ENCODE measurements at regions not wholly inside any gene's neighbourhood (a gene's known extent, or its start where the extent isn't known, plus 50 kb on each side); places are given as distances from the start of the nearest gene placed in this dataset.

DNA sequence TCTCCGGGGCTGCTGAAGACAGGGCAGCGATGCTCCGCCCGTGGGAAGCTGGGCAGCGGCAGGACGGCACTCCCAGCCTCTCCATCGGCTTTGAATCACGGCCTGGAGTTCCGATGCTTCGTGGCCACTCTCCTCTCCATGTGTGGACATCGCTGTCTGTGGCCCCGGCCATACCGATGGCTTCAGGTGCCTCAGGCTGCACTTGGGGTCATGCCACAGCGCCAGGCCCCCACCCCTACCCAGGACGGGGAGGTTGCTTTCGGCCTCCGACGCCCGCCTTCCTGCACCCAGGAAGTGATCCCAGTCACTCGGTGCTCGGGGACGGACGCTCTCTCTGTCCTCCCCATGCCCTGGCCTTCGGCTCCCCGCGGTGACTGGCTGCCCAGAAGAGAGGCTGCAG, 180.7 kb downstream of the BANP start:
- no peaks in the 10 kb centered on the region for H3K9me3 Mint-ChIP-seq
- no peaks in the 10 kb centered on the region for H3F3A ChIP-seq (replicated peaks; ENCODE audit: low read depth)
- DNase-seq (ENCODE audit: low spot score) (no peak), ATAC-seq (no peak)
- no peak overlapping the region for H3K4me3 Mint-ChIP-seq
- TF ChIP-seq NANOG (IDR thresholded peaks at IDR 0.05; ENCODE audit: borderline replicate concordance) = no peak
- no peak for TF ChIP-seq EZH2phosphoT487 (IDR thresholded peaks at IDR 0.05; ENCODE audit: unreplicated experiment)
- TF ChIP-seq, protein P1, sequence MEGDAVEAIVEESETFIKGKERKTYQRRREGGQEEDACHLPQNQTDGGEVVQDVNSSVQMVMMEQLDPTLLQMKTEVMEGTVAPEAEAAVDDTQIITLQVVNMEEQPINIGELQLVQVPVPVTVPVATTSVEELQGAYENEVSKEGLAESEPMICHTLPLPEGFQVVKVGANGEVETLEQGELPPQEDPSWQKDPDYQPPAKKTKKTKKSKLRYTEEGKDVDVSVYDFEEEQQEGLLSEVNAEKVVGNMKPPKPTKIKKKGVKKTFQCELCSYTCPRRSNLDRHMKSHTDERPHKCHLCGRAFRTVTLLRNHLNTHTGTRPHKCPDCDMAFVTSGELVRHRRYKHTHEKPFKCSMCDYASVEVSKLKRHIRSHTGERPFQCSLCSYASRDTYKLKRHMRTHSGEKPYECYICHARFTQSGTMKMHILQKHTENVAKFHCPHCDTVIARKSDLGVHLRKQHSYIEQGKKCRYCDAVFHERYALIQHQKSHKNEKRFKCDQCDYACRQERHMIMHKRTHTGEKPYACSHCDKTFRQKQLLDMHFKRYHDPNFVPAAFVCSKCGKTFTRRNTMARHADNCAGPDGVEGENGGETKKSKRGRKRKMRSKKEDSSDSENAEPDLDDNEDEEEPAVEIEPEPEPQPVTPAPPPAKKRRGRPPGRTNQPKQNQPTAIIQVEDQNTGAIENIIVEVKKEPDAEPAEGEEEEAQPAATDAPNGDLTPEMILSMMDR (conservative IDR thresholded peaks at IDR 0.05; ENCODE audit: low read depth in 2 of 2) = no peak
- no peak for TF ChIP-seq ZNF331 (CRISPR knock-in tag; IDR thresholded peaks at IDR 0.05; ENCODE audit: low read depth)
- TF ChIP-seq POLR2AphosphoS5 (IDR thresholded peaks at IDR 0.05; ENCODE audit: low read depth) = no peak
- TF ChIP-seq, protein P2, sequence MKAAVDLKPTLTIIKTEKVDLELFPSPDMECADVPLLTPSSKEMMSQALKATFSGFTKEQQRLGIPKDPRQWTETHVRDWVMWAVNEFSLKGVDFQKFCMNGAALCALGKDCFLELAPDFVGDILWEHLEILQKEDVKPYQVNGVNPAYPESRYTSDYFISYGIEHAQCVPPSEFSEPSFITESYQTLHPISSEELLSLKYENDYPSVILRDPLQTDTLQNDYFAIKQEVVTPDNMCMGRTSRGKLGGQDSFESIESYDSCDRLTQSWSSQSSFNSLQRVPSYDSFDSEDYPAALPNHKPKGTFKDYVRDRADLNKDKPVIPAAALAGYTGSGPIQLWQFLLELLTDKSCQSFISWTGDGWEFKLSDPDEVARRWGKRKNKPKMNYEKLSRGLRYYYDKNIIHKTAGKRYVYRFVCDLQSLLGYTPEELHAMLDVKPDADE (IDR thresholded peaks at IDR 0.05) = no peak
- TF ChIP-seq JUNB (IDR thresholded peaks at IDR 0.05; ENCODE audit: unreplicated experiment) = no peak
- no peak for TF ChIP-seq STAT1 (IDR thresholded peaks at IDR 0.05; ENCODE audit: unreplicated experiment)
- TF ChIP-seq, protein P3, sequence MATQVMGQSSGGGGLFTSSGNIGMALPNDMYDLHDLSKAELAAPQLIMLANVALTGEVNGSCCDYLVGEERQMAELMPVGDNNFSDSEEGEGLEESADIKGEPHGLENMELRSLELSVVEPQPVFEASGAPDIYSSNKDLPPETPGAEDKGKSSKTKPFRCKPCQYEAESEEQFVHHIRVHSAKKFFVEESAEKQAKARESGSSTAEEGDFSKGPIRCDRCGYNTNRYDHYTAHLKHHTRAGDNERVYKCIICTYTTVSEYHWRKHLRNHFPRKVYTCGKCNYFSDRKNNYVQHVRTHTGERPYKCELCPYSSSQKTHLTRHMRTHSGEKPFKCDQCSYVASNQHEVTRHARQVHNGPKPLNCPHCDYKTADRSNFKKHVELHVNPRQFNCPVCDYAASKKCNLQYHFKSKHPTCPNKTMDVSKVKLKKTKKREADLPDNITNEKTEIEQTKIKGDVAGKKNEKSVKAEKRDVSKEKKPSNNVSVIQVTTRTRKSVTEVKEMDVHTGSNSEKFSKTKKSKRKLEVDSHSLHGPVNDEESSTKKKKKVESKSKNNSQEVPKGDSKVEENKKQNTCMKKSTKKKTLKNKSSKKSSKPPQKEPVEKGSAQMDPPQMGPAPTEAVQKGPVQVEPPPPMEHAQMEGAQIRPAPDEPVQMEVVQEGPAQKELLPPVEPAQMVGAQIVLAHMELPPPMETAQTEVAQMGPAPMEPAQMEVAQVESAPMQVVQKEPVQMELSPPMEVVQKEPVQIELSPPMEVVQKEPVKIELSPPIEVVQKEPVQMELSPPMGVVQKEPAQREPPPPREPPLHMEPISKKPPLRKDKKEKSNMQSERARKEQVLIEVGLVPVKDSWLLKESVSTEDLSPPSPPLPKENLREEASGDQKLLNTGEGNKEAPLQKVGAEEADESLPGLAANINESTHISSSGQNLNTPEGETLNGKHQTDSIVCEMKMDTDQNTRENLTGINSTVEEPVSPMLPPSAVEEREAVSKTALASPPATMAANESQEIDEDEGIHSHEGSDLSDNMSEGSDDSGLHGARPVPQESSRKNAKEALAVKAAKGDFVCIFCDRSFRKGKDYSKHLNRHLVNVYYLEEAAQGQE (IDR thresholded peaks at IDR 0.05; ENCODE audit: unreplicated experiment) = no peak
- no peak for TF ChIP-seq ZNF114 (CRISPR knock-in tag; IDR thresholded peaks at IDR 0.05)
- TF ChIP-seq EZH2 (IDR thresholded peaks at IDR 0.05; ENCODE audit: low read depth, unreplicated experiment) = no peak
- no peak for TF ChIP-seq CREB1 (CRISPR knock-in tag; IDR thresholded peaks at IDR 0.05; ENCODE audit: low read depth)
- TF ChIP-seq, protein P4, sequence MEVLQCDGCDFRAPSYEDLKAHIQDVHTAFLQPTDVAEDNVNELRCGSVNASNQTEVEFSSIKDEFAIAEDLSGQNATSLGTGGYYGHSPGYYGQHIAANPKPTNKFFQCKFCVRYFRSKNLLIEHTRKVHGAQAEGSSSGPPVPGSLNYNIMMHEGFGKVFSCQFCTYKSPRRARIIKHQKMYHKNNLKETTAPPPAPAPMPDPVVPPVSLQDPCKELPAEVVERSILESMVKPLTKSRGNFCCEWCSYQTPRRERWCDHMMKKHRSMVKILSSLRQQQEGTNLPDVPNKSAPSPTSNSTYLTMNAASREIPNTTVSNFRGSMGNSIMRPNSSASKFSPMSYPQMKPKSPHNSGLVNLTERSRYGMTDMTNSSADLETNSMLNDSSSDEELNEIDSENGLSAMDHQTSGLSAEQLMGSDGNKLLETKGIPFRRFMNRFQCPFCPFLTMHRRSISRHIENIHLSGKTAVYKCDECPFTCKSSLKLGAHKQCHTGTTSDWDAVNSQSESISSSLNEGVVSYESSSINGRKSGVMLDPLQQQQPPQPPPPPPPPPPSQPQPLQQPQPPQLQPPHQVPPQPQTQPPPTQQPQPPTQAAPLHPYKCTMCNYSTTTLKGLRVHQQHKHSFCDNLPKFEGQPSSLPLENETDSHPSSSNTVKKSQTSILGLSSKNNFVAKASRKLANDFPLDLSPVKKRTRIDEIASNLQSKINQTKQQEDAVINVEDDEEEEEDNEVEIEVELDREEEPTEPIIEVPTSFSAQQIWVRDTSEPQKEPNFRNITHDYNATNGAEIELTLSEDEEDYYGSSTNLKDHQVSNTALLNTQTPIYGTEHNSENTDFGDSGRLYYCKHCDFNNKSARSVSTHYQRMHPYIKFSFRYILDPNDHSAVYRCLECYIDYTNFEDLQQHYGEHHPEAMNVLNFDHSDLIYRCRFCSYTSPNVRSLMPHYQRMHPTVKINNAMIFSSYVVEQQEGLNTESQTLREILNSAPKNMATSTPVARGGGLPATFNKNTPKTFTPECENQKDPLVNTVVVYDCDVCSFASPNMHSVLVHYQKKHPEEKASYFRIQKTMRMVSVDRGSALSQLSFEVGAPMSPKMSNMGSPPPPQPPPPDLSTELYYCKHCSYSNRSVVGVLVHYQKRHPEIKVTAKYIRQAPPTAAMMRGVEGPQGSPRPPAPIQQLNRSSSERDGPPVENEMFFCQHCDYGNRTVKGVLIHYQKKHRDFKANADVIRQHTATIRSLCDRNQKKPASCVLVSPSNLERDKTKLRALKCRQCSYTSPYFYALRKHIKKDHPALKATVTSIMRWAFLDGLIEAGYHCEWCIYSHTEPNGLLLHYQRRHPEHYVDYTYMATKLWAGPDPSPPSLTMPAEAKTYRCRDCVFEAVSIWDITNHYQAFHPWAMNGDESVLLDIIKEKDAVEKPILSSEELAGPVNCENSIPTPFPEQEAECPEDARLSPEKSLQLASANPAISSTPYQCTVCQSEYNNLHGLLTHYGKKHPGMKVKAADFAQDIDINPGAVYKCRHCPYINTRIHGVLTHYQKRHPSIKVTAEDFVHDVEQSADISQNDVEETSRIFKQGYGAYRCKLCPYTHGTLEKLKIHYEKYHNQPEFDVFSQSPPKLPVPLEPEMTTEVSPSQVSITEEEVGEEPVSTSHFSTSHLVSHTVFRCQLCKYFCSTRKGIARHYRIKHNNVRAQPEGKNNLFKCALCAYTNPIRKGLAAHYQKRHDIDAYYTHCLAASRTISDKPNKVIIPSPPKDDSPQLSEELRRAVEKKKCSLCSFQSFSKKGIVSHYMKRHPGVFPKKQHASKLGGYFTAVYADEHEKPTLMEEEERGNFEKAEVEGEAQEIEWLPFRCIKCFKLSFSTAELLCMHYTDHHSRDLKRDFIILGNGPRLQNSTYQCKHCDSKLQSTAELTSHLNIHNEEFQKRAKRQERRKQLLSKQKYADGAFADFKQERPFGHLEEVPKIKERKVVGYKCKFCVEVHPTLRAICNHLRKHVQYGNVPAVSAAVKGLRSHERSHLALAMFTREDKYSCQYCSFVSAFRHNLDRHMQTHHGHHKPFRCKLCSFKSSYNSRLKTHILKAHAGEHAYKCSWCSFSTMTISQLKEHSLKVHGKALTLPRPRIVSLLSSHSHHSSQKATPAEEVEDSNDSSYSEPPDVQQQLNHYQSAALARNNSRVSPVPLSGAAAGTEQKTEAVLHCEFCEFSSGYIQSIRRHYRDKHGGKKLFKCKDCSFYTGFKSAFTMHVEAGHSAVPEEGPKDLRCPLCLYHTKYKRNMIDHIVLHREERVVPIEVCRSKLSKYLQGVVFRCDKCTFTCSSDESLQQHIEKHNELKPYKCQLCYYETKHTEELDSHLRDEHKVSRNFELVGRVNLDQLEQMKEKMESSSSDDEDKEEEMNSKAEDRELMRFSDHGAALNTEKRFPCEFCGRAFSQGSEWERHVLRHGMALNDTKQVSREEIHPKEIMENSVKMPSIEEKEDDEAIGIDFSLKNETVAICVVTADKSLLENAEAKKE (CRISPR knock-in tag; IDR thresholded peaks at IDR 0.05) = no peak
- H3K4me3 ChIP-seq = no peak overlapping the region
- H4K20me1 ChIP-seq (replicated peaks; ENCODE audit: insufficient read depth) = no peaks in the 10 kb centered on the region
- H3K27me3 Mint-ChIP-seq (ENCODE audit: insufficient read depth, low read depth, poor library complexity) = no peaks in the 10 kb centered on the region
- no peaks in the 10 kb centered on the region for H3K9me2 ChIP-seq (ENCODE audit: insufficient read depth)
- H3K4me1 ChIP-seq (ENCODE audit: insufficient read depth) = no peaks in the 10 kb centered on the region
- no peak overlapping the region for H2AFZ ChIP-seq
- H3K79me2 ChIP-seq (replicated peaks; ENCODE audit: insufficient read depth) = no peaks in the 10 kb centered on the region
- no peak overlapping the region for H3K4me2 ChIP-seq
- H3K4me1 Mint-ChIP-seq = no peaks in the 10 kb centered on the region
- H3K27ac ChIP-seq (ENCODE audit: low read depth) = no peak overlapping the region
- no peaks in the 10 kb centered on the region for H3K27me3 ChIP-seq (ENCODE audit: insufficient read depth)
- H3K27ac Mint-ChIP-seq = no peak overlapping the region
- no peaks in the 10 kb centered on the region for H3K36me3 ChIP-seq (ENCODE audit: insufficient read depth)
- no peaks in the 10 kb centered on the region for H3K36me3 Mint-ChIP-seq (ENCODE audit: low read depth)
